ENCODE measurements at regions not wholly inside any gene's neighbourhood (a gene's known extent, or its start where the extent isn't known, plus 50 kb on each side); places are given as distances from the start of the nearest gene placed in this dataset.
"Not testable (repeated sequence)": the region's sequence is repeated elsewhere in the genome, so short reads cannot be mapped to it uniquely, and the experiment has no call there.

DNA sequence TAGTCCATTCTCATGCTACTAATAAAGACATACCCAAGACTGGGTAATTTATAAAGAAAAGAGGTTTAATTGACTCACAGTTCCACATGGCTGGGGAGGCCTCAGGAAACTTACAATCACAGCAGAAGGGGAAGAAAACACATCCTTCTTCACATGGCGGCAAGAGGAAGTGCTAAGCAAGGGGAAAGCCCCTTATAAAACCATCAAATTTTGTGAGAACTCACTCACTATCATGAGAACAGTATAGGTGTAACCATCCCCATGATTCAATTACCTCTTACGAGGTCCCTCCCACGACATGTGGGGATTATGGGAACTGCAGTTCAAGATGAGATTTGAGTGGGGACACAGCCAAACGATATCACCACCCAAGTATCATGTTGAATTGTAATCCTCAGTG lies 52.7 kb upstream of the FOXO6 start:
- H3K27ac Mint-ChIP-seq, H3K36me3 Mint-ChIP-seq: not testable (repeated sequence)
- ATAC-seq (ENCODE audit: low read depth), result peak; percentile 81

DNA sequence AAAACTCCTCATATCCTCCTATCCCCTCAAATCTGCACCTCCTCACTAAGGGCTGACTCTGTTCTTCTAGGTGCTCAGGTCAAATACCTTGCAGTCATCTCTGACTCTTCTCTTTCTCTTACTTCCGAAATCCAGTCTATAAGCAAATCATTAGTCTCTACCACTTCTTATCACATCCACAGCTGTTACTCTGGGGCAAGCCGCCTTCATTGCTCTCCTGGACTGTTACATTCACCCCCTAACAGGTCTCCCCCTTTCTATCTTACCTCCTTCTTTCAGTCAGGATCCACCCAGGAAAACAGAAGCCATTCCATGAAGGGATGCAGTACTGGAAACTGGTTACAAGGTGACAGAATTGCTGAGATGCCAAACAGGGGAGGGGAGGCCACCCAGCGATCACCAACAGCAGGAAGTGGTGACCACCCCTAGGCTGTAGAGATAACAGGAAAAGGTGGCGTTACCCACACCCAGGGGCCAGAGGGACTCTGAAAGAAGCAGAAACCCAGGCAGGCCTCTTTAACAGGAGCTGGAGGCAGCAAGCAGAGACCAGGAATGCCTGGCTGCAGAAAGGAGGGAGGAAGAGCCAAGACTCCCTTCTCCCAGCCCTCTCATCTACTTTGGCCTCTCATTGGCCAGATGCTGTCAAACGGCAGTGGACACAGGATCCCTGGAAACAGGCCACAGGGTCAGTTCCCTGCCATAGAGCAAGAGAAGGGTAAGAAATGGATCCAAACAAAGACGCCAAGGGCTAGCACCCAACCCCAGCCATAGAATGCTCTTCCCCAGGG lies 55.5 kb upstream of the FOXO6 start:
- Mint-ChIP-seq H3K4me3 (no peak overlapping the region), H3K9me3 (peaks cover 9% of the 10 kb centered on the region), H3K27ac (no peak overlapping the region), H3K36me3 (no peaks in the 10 kb centered on the region), H3K4me1 (no peaks in the 10 kb centered on the region), H3K27me3 (peaks cover 20% of the 10 kb centered on the region)
- ATAC-seq (ENCODE audit: low read depth) (no peak), DNase-seq (ENCODE audit: low spot score in 2 of 2) (no peak)

More for the DNA sequence above, 52.7 kb upstream of the FOXO6 start:
- not testable (repeated sequence) for H3K4me1 Mint-ChIP-seq, H3K4me3 Mint-ChIP-seq, H3K9me3 Mint-ChIP-seq
- peaks cover 12% of the 10 kb centered on the region for H3K27me3 Mint-ChIP-seq
- DNase-seq (ENCODE audit: low spot score in 2 of 2), result peak in 1 of 2 donors; percentile 21

DNA sequence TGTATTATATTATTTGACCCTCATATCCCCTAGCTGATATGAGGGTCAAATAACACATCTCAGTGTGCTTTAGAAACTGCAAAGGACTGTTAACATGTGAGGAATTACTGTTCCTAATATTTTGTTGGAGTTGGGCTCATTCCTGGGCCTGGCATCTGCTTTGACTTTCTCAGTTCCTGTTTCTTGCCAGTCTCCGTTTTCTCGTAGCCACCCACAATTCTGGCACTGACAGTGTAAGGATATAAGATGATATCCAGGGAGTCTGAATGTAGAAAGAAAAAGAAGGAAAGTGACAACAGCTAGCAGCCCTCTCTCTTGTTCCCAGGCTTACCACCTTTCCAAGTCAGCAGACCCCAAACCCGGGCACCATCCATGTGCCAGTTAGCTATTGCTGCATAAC lies 54.4 kb upstream of the SCMH1 start:
- H3K36me3 Mint-ChIP-seq, result no peaks in the 10 kb centered on the region
- no peaks in the 10 kb centered on the region for H3K9me3 Mint-ChIP-seq
- no peak for ATAC-seq (ENCODE audit: low read depth)

DNA sequence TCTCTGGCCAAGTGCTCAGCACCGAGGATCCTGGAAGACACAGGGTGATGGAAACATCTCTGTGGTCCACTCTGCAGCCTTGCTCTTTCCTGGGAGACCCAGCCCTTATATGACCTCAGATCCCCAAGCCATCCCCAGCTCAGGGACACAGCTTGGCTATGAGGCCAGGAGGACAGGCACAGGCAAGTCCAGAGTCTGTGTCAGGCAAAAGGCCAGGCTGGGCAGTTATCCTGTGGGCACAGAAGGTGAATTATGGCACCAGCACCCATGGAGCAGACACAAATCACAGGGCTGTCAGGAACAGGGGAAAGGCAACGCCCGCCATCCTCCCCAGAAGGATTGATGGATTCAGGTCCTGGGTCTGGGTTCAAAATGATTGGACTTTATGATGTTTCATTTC lies 52.1 kb upstream of the SCMH1 start:
- Mint-ChIP-seq H3K36me3 (no peaks in the 10 kb centered on the region), H3K4me1 (no peaks in the 10 kb centered on the region), H3K27ac (no peak overlapping the region), H3K4me3 (no peak overlapping the region), H3K27me3 (peaks cover 21% of the 10 kb centered on the region), H3K9me3 (no peaks in the 10 kb centered on the region)
- ATAC-seq (ENCODE audit: low read depth) (no peak), DNase-seq (ENCODE audit: low spot score in 2 of 2) (no peak)

More for the DNA sequence above, 54.4 kb upstream of the SCMH1 start:
- H3K4me1 Mint-ChIP-seq, result no peaks in the 10 kb centered on the region
- no peak for DNase-seq (ENCODE audit: low spot score in 2 of 2)
- H3K4me3 Mint-ChIP-seq, result no peak overlapping the region
- peaks cover 6% of the 10 kb centered on the region for H3K27me3 Mint-ChIP-seq
- H3K27ac Mint-ChIP-seq, result no peak overlapping the region

DNA sequence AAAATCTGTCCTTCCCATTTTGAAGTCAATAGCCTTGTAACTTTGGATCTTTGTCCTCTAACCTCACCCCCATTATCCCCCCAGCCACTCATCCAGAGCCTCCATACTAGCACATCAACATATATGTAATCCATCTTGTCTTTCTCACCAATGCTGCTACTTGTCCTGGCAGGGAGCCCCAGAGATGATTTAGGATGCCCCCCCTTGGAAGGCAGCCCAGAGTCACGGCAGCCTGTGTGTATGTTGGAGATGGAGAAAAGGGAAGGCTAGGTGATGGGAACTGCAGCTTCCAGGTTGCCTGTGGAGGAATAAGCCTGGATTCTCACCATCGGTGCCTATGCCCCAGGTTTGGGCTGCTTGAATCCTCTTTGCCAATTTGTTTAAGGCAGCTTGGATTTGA lies 51.7 kb upstream of the SCMH1 start:
- H3K27me3 Mint-ChIP-seq, result peaks cover 20% of the 10 kb centered on the region
- H3K4me3 Mint-ChIP-seq, result no peak overlapping the region
- ATAC-seq (ENCODE audit: low read depth) (no peak), DNase-seq (ENCODE audit: low spot score in 2 of 2) (no peak)
- no peaks in the 10 kb centered on the region for H3K4me1 Mint-ChIP-seq
- no peaks in the 10 kb centered on the region for H3K9me3 Mint-ChIP-seq
- H3K36me3 Mint-ChIP-seq, result no peaks in the 10 kb centered on the region
- H3K27ac Mint-ChIP-seq, result no peak overlapping the region
